ENCODE measurements at regions not wholly inside any gene's neighbourhood (a gene's known extent, or its start where the extent isn't known, plus 50 kb on each side); places are given as distances from the start of the nearest gene placed in this dataset.
"Not testable (repeated sequence)": the region's sequence is repeated elsewhere in the genome, so short reads cannot be mapped to it uniquely, and the experiment has no call there.

GRCh38 chr7:32222251-32222900 lies 152.2 kb upstream of the PDE1C start:
- TF ChIP-seq, protein P1, sequence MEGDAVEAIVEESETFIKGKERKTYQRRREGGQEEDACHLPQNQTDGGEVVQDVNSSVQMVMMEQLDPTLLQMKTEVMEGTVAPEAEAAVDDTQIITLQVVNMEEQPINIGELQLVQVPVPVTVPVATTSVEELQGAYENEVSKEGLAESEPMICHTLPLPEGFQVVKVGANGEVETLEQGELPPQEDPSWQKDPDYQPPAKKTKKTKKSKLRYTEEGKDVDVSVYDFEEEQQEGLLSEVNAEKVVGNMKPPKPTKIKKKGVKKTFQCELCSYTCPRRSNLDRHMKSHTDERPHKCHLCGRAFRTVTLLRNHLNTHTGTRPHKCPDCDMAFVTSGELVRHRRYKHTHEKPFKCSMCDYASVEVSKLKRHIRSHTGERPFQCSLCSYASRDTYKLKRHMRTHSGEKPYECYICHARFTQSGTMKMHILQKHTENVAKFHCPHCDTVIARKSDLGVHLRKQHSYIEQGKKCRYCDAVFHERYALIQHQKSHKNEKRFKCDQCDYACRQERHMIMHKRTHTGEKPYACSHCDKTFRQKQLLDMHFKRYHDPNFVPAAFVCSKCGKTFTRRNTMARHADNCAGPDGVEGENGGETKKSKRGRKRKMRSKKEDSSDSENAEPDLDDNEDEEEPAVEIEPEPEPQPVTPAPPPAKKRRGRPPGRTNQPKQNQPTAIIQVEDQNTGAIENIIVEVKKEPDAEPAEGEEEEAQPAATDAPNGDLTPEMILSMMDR (IDR thresholded peaks at IDR 0.05; ENCODE audit: low read depth, low read length) = no peak
- H3K4me3 ChIP-seq (ENCODE audit: low read depth, low read length) = no peak overlapping the region
- in situ Hi-C loops (cut with HindIII; ENCODE audit: low sequenced_read_pairs) = no loop called here
- DNase-seq (ENCODE audit: low read depth, low spot score) = no peak

- no peak overlapping the region for H3K4me3 ChIP-seq (ENCODE audit: low read depth, low read length)
- in situ Hi-C loops (cut with HindIII; ENCODE audit: low sequenced_read_pairs) = no loop called here
- TF ChIP-seq, protein P1 (IDR thresholded peaks at IDR 0.05; ENCODE audit: low read depth, low read length) = no peak
- no peak for DNase-seq (ENCODE audit: low read depth, low spot score)
Measured at GRCh38 chr7:32221736-32222135, 151.5 kb upstream of the PDE1C start.

DNA sequence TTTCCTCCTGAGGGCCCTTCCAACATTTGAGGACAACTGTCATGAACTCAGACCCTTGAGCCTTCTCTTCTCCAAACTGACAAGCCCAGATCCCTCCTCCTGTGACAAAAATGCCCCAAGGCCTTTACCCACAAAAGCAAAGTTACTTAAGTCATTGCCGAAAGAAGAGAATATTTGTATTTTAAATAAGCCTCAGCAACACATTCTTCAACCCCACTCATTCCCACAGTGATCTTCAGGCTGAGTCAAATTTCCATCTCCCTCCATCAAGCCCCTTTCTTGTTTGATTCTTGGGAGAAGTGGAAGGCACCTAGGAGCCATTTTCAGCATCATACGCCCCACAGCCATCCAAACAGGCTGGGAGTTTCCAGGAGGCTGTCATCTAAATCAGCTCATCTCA lies 150.8 kb upstream of the PDE1C start:
- DNase-seq (ENCODE audit: low read depth, low spot score) = no peak
- TF ChIP-seq, protein P1 (IDR thresholded peaks at IDR 0.05; ENCODE audit: low read depth, low read length) = no peak
- in situ Hi-C loops (cut with HindIII; ENCODE audit: low sequenced_read_pairs) = no loop called here
- H3K4me3 ChIP-seq (ENCODE audit: low read depth, low read length) = no peak overlapping the region

- H3K4me3 ChIP-seq (ENCODE audit: low read depth, low read length); DNase-seq (ENCODE audit: low read depth, low spot score); in situ Hi-C loops (cut with HindIII; ENCODE audit: low sequenced_read_pairs): not testable (repeated sequence)
Measured at GRCh38 chr7:32219831-32220230, 149.6 kb upstream of the PDE1C start.

- TF ChIP-seq, protein P1 (IDR thresholded peaks at IDR 0.05; ENCODE audit: low read depth, low read length) = no peak
- in situ Hi-C loops (cut with HindIII; ENCODE audit: low sequenced_read_pairs) = no loop called here
- no peak overlapping the region for H3K4me3 ChIP-seq (ENCODE audit: low read depth, low read length)
- DNase-seq (ENCODE audit: low read depth, low spot score) = no peak
Measured at GRCh38 chr7:32219416-32219815, 149.2 kb upstream of the PDE1C start.

GRCh38 chr7:32218741-32219288 lies 148.6 kb upstream of the PDE1C start:
- no peak for DNase-seq (ENCODE audit: low read depth, low spot score)
- no peak overlapping the region for H3K4me3 ChIP-seq (ENCODE audit: low read depth, low read length)
- TF ChIP-seq, protein P1 (IDR thresholded peaks at IDR 0.05; ENCODE audit: low read depth, low read length) = no peak
- in situ Hi-C loops (cut with HindIII; ENCODE audit: low sequenced_read_pairs) = no loop called here

- DNase-seq (ENCODE audit: low read depth, low spot score) = no peak
- no peak overlapping the region for H3K4me3 ChIP-seq (ENCODE audit: low read depth, low read length)
- in situ Hi-C loops (cut with HindIII; ENCODE audit: low sequenced_read_pairs) = no loop called here
- TF ChIP-seq, protein P1 (IDR thresholded peaks at IDR 0.05; ENCODE audit: low read depth, low read length) = no peak
Measured at GRCh38 chr7:32218154-32218467, 147.9 kb upstream of the PDE1C start.

Measured in astrocyte of the spinal cord (primary cell).